Osteocyte (in vitro differentiated cells): ENCODE measurements at regions not wholly inside any gene's neighbourhood (a gene's known extent, or its start where the extent isn't known, plus 50 kb on each side); places are given as distances from the start of the nearest gene placed in this dataset.

Source experiments
- DNase-seq: peaks from one replicate; pipeline ENCODE4 v3.0.0; 2021; ENCODE audit warnings: mixed read lengths; ENCODE audit not compliant: unreplicated experiment; ENCODE audit errors: extremely low spot score
- H3K27ac Mint-ChIP-seq: one replicate; pipeline ENCODE4 v1.8.0; 2021; ENCODE audit warnings: mild to moderate bottlenecking, mixed read lengths; ENCODE audit not compliant: unreplicated experiment
- H3K27me3 Mint-ChIP-seq: one replicate; pipeline ENCODE4 v1.8.0; 2021; ENCODE audit warnings: mixed read lengths; ENCODE audit not compliant: unreplicated experiment
- H3K36me3 Mint-ChIP-seq: one replicate; pipeline ENCODE4 v1.8.0; 2021; ENCODE audit warnings: mixed read lengths; ENCODE audit not compliant: unreplicated experiment
- H3K4me1 Mint-ChIP-seq: one replicate; pipeline ENCODE4 v1.8.0; 2021; ENCODE audit warnings: mixed read lengths; ENCODE audit not compliant: unreplicated experiment
- H3K4me3 Mint-ChIP-seq: one replicate; pipeline ENCODE4 v1.8.0; 2021; ENCODE audit warnings: mild to moderate bottlenecking, moderate library complexity, mixed read lengths; ENCODE audit not compliant: unreplicated experiment
- H3K9me3 Mint-ChIP-seq: one replicate; pipeline ENCODE4 v1.8.0; 2021; ENCODE audit warnings: mixed read lengths; ENCODE audit not compliant: unreplicated experiment
- CTCF ChIP-seq: fragments of 200-600 bp; sonication (generic); IDR thresholded peaks from 2 replicates; pipeline ENCODE4 v1.5.0; 2021; ENCODE audit warnings: antibody characterized with exemption, mild to moderate bottlenecking, moderate library complexity

GRCh38 chr11:113627297-113627696 is 78.8 kb downstream of the TMPRSS5 start:
- Mint-ChIP-seq H3K9me3 (no peaks in the 10 kb centered on the region), H3K27me3 (peaks cover 15% of the 10 kb centered on the region), H3K36me3 (no peaks in the 10 kb centered on the region), H3K4me1 (no peaks in the 10 kb centered on the region), H3K4me3 (no peak overlapping the region), H3K27ac (no peak overlapping the region)
- no peak for DNase-seq
- TF ChIP-seq CTCF: no peak

- Mint-ChIP-seq H3K27ac (no peak overlapping the region), H3K36me3 (no peaks in the 10 kb centered on the region), H3K9me3 (no peaks in the 10 kb centered on the region), H3K4me3 (no peak overlapping the region), H3K4me1 (no peaks in the 10 kb centered on the region), H3K27me3 (peaks cover 16% of the 10 kb centered on the region)
- no peak for DNase-seq
- no peak for TF ChIP-seq CTCF
Observed at GRCh38 chr11:113626736-113627135, 79.4 kb downstream of the TMPRSS5 start.

- H3K4me3 Mint-ChIP-seq: no peak overlapping the region
- H3K9me3 Mint-ChIP-seq: peaks cover 5% of the 10 kb centered on the region
- no peaks in the 10 kb centered on the region for H3K36me3 Mint-ChIP-seq
- H3K27me3 Mint-ChIP-seq: peaks cover 13% of the 10 kb centered on the region
- no peak overlapping the region for H3K27ac Mint-ChIP-seq
- TF ChIP-seq CTCF: no peak
- DNase-seq: no peak
- H3K4me1 Mint-ChIP-seq: peaks cover 4% of the 10 kb centered on the region
Observed at GRCh38 chr11:113623114-113623513, 83.0 kb downstream of the TMPRSS5 start.

GRCh38 chr11:113618360-113618759 is 87.7 kb downstream of the TMPRSS5 start:
- no peaks in the 10 kb centered on the region for H3K36me3 Mint-ChIP-seq
- peaks cover 5% of the 10 kb centered on the region for H3K9me3 Mint-ChIP-seq
- H3K4me3 Mint-ChIP-seq: no peak overlapping the region
- H3K4me1 Mint-ChIP-seq: peaks cover 5% of the 10 kb centered on the region
- no peak overlapping the region for H3K27ac Mint-ChIP-seq
- H3K27me3 Mint-ChIP-seq: peaks cover 6% of the 10 kb centered on the region
- DNase-seq: no peak
- no peak for TF ChIP-seq CTCF

- peaks cover 5% of the 10 kb centered on the region for H3K9me3 Mint-ChIP-seq
- H3K4me1 Mint-ChIP-seq: peaks cover 5% of the 10 kb centered on the region
- no peaks in the 10 kb centered on the region for H3K27me3 Mint-ChIP-seq
- H3K4me3 Mint-ChIP-seq: no peak overlapping the region
- H3K27ac Mint-ChIP-seq: no peak overlapping the region
- no peaks in the 10 kb centered on the region for H3K36me3 Mint-ChIP-seq
- DNase-seq: no peak
- TF ChIP-seq CTCF: no peak
Observed at GRCh38 chr11:113615773-113616172, 90.3 kb downstream of the TMPRSS5 start.
